HG02798 (cell line): ENCODE measurements at regions not wholly inside any gene's neighbourhood (a gene's known extent, or its start where the extent isn't known, plus 50 kb on each side); places are given as distances from the start of the nearest gene placed in this dataset.
"Not testable (repeated sequence)": the region's sequence is repeated elsewhere in the genome, so short reads cannot be mapped to it uniquely, and the experiment has no call there.

ENCODE experiments used
- ATAC-seq: cut with Tn5 transposase; IDR thresholded peaks from one replicate; pipeline ENCODE4 v1.9.1; 2021; ENCODE audit warnings: mild to moderate bottlenecking; ENCODE audit not compliant: unreplicated experiment, poor library complexity

DNA sequence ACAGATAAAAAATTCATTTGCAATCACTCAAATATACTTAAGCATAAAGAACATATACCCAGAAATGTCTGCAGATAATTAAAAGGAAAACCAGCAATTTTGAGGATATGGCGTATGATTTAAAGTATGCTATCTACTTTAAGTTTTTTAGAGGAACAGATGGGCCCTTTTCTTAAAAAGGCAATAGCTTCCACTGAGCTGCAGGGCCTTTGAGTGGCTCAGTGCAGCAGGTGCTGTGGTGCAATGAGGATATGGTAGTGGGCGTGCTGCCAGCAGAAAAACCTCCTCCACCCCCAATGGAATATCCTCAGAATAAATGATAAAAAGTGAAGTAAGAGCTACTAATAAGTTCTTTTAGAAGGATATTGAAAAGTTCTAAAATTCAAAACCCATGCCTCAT lies 814.5 kb downstream of the MTRR start:
- no peak for ATAC-seq

DNA sequence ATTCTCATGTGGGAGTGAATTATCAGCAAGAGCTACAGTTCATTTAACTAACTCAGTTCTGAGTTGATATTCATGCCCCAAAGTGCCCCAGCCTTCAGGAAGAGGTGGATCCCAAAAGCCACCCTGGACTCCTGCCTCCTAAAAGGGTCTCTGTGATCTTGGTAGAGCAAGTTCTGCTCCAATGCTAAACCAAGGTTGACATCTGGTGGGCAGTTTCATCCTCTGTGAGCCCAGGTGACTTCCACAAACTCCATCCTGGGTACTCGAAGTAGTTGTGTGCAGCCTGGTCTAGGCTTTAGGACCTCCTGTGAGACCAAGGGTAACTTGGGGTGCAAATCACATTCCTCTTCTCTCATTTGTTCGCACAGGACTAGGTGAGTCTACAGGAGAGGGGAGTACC lies 816.8 kb downstream of the MTRR start:
- ATAC-seq = no peak

DNA sequence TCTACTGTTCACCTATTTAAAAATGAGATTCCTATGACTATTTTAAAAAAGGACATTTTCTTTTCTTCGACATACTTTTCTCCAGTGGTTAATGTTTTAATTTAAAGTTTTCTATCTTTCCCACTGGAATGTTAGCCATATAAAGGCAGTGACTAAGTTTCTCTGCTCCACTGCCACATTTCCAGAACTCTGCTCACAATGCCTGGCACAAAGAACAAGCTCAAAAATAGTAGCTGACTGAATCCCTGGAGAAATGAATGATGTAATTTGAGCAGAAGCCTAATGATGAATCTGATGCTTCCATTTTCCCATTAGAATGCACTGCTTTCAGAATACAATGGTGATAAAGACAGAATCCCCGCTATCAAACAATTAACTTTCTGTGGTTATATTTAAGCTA lies 817.8 kb downstream of the MTRR start:
- no peak for ATAC-seq

DNA sequence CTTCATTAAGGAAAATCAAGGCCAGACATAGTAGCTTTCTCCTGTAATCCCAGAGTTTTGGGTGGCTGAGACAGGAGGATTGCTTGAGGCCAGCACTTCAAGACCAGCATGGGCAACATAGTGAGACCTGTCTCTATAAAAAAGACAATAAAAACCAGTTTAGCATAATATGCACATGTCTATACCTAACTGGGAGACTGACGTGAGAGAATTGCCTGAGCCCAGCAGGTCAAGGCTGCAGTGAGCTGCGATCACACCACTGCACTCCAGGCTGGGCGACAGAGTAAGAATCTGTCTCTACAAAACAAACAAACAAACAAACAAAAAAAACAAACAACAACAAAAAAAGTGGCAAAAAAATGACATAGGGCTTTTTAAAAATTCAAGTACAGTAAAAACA lies 820.8 kb downstream of the MTRR start:
- no peak for ATAC-seq

DNA sequence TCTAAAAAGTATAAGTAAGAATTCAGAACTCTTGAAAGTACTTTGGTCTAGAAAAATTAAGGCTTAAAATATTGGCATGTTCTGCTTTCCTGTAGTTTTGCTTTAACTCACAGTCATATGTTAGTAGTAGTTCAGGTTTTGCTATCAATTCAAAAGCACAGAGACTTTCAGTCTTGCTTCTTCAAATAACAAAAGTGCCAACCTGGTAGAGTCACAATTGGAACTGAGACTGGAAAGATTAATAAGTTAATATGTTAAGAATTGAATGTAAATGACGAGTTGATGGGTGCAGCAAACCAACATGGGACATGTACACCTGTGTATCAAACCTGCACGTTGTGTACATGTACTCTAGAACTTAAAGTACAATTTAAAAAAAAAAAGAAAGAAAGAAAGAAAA lies 822.3 kb downstream of the MTRR start:
- ATAC-seq = no peak

DNA sequence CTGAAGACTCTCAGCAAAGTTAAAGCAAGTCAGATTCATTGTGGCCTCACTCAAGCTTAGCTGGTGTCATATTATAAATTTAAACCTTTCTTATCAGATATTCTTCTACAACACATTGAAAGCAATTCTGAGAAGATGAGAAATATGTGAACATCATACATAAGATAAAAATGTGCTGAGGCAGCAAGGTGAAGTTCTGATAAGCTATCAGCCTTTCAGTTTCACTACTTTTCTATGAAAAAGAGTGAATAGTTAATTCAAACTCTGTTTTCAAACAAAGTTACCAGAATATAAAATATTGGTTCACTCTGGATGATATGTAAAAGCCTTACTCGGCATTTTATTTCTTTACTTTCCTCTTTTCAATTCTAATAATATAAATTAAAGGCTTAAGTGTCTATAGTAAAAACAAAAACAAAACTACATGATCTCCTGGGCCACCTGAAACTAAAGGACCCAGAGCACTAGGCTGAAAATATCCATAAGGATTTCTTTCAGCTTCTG lies 824.4 kb downstream of the MTRR start:
- ATAC-seq = no peak

DNA sequence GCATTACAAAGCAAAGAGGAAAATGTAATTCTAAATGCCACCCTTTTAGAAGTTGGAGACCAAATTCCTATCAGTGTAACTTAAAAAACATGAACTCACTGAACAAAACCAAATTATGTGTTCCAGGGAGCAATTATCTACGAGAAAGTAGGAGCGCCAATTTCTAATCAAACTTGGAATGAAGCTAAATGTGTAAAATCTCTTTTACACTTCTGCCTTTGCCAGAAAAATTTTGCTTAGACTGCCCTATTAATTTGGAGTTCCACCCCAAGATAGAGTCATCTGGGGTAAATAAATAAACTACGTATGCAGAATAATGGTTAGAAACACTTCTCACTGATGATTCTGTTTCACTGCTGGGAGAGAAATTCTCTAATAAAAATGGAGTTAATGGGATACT lies 825.6 kb downstream of the MTRR start:
- ATAC-seq = no peak

DNA sequence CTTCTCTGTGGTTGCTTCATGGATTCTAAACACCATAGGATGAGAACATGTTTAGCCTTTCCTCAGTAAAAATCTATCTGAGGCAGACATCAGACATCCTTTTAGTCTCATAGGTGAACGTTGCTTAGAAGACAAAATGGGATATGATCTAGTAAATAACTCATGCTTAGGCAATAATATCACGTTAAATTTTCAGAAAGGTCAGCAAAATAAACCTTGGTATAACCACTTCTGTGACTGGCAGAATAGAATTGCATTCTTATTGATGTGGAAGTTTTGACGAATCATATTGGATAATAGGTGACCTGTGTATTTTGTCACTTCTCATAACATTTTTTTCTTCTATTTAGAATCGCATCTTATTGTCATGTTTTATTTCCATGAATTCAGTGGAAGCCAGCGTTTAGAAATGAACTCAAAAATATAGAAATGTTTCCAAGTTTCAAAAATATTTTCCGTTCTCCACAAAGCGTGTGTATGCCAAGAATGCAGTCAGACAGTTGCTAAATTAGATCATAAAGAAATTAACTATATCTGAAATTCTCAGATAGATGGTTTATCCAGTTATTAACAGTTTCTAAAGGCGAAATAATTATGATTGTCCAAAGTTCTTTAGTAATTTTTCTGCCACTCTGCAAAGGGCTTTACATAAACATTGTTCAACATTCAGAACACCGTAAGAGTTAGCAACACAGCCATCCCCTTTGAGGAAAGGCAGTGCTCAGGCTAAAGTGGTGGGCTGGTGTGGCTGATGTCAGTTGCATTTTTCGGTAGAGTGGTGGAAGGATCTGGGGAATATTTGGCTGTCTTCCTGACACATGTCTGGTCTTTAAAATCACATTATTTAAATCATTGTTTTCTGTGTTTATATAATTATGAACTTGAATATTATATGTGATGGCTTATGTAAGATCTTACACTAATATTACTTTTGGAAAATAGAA lies 827.2 kb downstream of the MTRR start:
- no peak for ATAC-seq

DNA sequence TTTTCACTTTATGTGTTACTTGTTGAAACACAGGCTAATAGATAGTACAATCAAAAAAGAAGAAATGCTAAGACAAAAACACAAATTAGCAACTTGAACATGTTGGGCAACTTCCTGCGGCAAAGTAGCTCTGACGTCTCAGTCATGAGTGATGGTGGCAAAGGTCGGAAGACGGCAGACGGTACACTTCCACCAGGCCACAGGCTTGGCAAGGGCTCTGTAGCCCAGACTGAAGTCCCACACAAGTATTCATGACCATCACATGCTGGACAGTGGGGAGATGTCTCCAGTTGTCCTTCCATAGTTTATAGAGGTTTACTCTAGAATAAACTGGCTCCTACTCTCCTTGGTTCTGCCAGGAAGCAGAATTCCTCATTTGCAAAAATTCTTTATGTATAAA lies 831.3 kb downstream of the MTRR start:
- no peak for ATAC-seq

DNA sequence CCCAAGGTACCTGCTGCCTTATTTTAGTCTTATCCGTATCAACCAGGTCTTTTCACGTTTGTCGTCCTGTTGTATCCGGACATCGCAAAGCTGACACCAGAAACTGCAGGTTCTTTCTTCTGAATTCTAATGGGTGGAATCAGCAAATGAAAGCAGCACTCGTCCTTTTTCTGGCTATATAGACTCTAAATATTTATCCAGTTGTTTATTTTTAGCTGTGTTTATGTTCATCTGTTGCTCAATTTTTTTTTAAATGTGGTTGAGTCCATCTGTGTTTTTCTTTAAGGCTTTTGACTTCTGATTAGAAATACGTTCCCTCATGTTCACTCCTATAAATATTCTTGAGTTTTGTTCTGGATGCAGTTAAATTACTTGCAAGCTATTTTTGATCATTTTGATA lies 831.7 kb downstream of the MTRR start:
- no peak for ATAC-seq

DNA sequence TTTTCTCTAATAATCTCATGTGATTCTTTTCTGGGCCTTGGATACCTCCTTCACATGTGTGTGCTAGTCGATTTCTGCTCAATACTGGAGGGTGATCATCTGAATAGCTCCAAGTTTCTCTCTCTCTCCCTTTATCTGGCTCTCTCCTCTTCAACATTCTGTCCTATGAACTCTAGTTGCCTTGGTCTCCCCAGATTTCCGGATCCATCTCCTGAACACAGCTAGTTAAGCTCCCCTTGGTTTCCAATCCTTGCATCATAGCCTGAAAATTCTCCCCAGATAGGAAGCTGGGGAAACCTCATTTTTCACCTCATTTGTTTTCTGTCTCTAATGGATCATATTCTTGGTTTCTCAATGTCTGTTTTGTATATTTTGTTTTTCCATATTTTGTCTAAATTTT lies 832.3 kb downstream of the MTRR start:
- no peak for ATAC-seq

DNA sequence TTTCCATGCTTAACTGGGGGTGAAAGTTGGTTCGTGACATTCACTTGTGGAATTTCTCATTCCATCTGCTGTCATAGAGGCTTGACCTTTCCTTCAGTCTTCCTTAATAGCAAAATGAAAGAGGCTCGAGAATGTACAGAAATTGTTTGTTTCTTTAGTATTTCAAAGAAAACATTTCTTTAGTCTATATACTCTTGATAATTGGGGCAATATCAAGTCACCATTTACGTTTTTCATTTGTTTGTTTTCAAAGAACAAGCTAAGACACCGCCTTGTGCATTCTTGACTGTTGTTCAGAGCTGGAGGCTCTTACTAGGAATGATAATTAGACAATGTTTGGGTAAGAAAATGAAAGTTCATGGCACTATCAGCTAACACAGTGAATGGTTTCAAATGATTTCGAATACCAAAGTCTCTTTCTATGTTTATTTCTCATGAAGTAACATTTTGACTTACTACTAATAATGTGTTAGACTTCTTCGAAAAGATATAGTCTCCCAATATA lies 835.4 kb downstream of the SEMA5A start:
- ATAC-seq = no peak

DNA sequence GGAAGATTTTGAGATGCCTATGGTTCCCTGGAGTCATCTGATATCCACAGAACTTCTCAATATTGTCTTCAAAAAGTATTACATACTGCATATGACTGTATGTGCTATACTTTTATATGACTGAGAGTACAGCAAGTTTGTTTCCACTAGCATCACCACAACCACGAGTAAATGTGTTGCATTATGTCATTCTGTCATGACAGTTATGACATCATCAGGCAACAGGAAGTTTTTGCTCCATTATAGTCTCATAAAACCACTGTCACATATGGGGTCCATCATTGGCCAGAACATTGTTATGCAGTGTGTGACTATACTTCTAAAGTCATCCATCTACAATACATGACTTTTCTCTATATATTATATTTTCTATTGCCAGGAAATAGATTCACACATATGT lies 831.7 kb downstream of the SEMA5A start:
- ATAC-seq = no peak

DNA sequence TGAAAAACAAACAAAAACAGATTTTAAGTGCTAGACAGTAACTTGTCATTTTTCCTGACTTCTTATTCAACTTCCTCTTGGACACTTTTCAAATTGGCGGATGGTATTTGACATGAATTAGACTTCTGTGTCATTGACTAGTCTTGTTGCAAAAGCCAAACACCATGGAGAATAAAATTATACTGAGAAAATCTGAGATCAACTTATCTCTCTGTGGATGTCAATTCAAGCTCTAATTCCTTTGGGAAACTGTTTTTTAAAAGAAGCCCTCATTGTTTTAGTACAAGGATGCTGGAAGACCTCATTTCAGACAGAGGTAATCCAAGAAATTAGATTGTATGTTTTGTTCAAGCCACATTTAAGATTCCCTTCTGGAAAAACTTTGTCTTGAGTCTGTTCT lies 831.0 kb downstream of the SEMA5A start:
- no peak for ATAC-seq

DNA sequence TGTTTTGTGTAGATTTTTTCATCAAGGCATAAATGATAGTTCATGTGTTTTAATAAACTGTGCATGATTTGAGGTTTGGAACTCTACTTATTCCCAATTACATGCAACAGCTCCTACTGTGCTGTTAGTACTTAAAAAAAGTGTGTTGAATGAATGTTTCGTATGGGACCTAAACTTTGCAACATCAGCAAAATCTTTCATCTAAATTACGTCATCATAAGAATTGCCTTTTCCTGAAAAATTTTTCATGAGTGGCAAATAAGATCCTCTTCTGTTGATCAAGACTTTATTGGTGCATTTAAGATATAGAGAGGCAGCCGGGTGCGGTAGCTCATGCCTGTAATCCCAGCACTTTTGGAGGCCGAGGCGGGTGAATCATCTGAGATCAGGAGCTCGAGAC lies 826.1 kb downstream of the SEMA5A start:
- ATAC-seq = no peak

DNA sequence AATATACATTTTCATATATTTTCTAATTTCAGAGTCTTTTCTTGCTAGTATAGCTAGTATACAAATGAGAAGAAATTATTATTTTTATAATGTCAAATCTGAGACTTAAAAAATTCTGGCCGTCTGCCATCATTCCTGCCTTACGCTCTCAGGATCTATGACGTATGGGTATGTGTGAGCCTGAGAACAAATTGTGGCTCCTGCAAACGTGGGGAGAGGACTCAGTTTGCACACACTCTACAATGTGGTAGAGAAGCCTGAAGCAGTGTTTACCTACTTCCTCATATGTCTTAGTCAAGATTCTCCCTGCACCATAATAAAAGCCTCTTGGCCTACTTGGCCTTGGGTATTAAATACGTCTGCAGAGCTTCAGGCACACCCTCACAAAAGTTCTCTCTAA lies 825.4 kb downstream of the SEMA5A start:
- ATAC-seq = no peak

DNA sequence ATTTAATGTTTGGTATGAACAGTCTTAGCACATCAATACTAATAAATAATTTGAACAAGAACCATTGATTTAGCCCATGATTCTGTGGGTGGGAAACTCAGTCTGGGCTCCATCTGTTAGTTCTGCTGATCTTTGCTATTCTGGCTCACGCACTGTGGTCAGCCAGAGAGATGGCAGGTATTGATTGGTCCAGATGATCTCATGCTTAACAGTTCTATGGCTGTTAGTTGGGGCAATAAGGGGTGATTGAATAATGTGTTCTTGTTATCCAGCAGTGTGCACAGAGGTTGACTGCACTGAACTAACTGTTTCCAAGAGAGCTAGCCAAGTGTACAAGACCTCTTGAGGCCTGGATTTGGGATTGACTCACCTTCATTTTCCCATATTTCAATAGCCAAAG lies 824.3 kb downstream of the SEMA5A start:
- ATAC-seq = no peak

DNA sequence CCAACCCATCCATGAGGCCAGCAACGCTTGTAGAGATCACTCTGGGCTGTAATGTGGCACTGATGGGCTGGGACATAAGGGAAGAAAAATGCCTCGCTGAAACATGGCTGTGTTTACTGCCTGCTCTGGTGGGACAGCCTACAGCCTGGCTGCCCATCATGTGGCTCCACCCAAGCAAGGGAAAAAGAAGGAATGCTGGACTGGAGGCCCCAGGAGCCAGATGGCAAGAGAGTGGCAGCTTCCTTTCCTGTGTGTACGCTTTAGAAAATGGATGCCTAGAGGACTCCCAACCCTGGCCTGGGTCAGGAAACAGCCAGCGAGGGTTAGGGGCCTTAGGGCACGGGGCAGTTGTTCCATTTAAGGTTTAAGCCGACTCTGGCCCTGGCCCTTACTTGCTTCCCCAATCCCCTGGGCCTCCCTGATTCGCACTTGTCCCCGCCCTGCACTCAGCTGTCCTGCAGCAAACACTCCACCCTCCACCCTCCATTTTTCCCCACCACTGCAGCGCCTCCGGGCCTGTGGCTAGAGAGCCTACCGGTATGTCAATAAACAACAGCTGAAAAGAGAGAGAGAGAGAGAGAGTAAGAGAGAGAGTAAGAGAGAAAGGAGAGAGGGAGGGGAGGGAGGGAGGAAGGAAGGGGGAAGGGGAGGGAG lies 819.4 kb downstream of the SEMA5A start:
- ATAC-seq = no peak

DNA sequence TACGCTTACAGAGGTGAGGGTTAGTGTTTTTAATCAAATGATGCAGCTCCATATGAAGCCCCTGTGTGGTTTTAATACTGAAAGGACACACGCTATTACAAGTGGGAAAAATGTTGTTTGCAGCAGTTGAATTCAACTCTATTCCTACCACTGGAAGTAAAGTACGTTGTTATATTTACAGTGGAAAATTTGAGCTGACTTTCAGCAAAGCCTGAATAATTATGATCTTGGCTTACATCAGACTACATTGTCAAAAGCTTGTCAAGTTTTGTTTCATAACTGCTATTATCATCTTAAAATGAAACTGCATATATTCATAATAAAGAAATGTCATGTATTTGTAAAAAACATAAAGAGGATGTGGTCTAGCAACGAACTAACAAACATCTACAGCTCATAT lies 818.5 kb downstream of the SEMA5A start:
- ATAC-seq = no peak

DNA sequence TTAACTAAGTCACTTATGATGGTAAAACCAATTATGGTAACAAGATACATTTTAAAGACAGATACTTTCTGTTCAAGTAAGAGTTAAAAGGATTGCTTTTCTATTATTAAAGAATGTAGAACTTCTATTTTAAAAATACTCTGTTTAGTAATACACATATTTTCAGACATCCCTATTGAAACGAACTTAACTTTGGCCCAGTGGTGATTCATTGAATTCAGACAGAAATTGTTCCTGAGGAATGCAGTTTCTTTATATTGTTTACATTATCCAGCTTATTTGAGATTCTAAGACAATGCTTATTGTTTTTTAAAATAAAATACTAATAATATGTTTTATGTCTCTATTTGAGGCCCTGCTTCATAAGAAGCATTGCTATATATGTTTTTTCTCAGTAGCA lies 816.4 kb downstream of the SEMA5A start:
- no peak for ATAC-seq

DNA sequence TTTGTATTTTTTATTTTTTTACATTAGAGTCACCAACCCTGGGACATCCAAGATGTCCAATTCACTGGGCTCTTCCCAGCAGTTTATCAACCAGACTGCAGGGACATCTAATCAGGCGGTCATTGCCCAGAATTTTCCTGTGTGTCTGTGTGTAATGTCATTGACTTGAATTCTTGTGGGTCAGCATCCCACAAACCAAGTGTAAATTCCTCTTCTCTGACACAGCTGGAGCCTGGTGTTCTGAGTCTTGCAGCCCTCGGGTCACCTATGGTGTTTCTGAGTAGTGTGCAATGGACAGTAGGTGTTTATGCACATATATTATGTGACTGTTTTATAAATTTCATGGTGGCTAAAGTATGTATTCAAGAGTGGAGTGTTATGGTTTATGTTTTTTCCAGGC lies 815.7 kb downstream of the SEMA5A start:
- ATAC-seq = no peak

DNA sequence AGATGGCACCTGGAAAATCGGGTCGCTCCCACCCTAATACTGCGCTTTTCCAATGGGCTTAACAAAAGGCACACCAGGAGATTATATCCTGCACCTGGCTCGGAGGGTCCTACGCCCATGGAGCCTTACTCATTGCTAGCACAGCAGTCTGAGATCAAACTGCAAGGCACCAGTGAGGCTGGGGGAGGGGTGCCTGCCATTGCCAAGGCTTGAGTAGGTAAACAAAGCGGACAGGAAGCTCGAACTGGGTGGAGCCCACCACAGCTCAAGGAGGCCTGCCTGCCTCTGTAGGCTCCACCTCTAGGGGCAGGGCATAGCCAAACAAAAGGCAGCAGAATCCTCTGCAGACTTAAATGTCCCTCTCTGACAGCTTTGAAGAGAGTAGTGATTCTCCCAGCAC lies 814.8 kb downstream of the SEMA5A start:
- ATAC-seq = not testable (repeated sequence)
